Activated CD4-positive, alpha-beta T cell treated with anti-CD3 and anti-CD28 coated beads, Interleukin-2, amount 50 U/mL, for 48 hours (primary cell): ENCODE measurements at regions not wholly inside any gene's neighbourhood (a gene's known extent, or its start where the extent isn't known, plus 50 kb on each side); places are given as distances from the start of the nearest gene placed in this dataset.
"Not testable (repeated sequence)": the region's sequence is repeated elsewhere in the genome, so short reads cannot be mapped to it uniquely, and the experiment has no call there.

Source experiments
- DNase-seq, 2 experiments: peaks; one replicate each; pipeline ENCODE4 v3.0.0-alpha.2; 2020

DNA sequence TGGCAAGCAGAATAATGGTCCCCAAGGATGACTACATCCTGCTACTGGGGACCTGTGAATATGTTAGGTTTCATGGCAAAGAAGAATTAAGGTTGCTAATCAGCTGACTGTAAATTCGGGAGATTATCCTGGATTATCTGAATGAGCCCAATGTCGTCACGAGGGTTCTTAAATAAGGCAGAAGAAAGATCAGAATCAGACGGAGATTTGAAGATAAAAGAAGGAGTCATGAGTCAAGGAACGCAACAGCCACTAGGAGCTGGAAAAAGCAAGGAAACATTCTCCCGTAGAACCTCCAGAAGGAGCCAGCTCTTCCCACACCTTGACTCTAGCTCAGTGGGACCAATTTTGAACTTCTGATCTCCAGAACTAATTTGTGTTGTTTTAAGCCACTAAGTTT lies 82.9 kb upstream of the APBB1IP start:
- DNase-seq = no peak

DNA sequence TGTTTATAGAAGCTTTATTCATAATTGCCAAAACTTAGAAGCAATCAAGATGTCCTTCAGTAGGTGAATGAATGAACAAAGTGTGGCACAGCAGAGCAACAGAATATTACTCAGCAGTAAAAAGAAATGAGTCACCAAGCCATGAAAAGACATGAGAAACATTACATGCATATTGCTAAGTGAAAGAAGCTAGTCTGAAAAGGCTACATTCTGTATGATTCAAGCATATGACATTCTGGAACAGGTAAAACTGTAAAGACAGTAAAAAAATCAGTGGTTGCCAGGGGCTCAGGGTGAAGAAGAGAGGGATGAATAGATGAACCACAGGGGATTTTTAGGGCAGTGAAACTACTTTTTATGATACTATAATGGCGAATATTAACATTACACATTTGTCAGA lies 80.9 kb upstream of the APBB1IP start:
- no peak for DNase-seq

DNA sequence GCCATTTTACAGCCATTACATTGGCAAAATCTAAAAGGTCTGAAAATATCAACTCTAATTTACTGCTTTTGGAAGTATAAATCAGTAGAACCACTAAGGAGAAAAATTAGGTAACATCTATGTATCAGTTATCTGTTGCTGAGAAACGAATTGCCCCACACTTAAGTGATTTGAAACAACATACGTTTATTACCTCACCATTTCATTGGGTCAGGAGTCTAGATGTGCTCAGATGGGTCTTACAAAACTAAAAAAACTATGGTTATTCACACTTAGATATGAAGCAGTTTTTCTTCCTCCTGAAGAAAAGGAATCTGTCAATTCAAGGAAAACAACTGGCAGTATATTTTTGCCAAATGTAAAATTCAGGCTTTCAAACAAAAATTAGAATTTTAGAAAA lies 80.1 kb upstream of the APBB1IP start:
- DNase-seq = no peak

DNA sequence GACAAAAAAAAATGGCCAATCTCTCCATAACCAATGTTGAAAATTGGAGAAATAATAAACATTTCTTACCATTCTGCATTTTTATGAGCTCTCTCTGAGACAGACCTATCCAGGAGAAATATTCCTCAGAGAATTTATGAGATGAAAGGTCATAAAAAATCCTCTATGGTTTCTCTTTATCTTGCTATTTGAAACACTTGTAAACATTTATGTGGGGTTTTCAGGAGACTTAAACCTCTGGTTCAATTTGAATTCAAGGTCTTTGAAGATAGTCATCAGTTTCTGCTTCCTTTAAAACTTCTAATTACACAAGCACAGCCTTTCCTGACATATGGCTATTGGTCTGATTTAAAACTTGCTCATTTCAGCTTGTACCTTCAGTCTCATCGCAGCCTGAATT lies 78.5 kb upstream of the APBB1IP start:
- DNase-seq = no peak

DNA sequence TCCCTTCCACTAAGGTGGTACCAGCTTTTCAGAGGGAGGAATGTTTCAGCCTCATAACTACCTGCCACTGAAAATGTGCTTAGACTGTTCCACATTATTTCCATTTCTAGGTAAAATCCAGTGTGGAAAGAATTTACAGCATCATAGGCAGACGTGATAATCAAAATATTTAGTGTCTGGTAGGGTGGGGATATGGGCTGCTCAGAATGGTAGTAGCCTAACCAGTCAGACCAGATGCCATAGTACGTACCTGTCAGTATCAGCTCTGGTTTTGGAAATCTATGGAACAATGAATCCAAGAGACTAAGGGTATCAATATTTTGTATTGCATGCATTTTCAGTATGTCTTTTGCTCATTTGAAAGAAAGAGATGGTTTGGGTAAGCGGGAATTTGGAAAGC lies 76.8 kb upstream of the APBB1IP start:
- DNase-seq = no peak

DNA sequence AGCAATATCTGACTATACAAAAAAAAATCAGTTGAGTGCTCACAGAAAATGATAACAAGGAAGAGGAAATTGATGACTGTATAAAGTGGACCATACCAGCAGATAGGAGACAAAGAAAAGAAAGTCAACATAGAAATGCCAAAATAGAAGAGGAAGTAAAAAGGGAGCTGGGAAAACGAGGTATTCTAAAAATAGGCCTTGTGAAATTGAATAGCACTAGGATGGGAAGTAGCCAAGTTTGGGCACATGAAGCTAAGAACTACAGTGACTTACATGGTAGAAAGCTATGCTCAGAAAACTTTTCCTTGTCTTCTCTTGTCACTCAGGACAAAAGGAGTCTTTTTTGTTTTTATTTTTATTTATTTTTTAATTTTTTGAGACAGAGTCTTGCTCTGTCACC lies 76.2 kb upstream of the APBB1IP start:
- DNase-seq = no peak

DNA sequence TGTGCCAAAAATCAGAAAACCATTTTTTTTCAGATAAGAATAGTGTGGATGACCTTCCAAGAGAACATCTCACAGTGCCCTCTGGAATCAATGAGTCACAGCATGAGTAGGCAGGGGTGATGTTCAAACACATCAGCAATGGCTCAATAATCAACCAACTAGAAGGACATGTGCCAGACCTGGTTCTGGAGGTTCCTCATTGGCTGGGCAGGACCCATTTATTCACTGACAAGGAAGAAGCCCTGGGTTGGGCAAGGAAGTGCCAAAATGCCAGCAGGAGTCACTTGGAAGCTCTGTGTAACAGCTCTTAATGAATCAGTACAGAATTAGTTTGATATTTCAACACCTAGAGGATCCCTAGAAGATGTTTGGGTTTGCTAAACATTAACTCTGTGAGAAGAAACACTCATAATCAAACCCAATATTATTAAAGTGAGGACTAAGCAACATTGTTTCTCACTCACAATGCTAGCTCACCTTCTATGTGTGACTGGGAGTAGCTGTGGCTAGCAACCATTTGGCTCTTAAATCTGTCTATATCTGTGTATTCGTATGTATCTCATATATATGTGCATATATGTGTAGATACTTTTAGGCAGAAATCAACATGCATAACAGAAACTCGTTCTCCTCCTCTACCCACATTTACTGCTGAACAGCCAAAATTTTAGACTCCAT lies 72.3 kb upstream of the APBB1IP start:
- no peak for DNase-seq

DNA sequence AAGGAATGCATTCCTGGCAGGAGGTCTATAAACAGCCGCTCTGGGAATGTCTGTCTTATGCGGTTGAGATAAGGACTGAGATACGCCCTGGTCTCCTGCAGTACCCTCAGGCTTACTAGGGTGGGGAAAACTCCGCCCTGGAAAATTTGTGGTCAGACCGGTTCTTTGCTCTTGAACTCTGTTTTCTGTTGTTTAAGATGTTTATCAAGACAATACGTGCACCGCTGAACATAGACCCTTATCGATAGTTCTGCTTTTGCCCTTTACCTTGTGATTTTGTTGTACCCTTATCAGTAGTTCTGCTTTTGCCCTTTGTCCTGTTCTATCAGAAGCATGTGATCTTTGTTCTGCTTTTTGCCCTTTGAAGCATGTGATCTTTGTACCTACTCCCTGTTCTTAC lies 71.1 kb upstream of the APBB1IP start:
- DNase-seq = not testable (repeated sequence)

DNA sequence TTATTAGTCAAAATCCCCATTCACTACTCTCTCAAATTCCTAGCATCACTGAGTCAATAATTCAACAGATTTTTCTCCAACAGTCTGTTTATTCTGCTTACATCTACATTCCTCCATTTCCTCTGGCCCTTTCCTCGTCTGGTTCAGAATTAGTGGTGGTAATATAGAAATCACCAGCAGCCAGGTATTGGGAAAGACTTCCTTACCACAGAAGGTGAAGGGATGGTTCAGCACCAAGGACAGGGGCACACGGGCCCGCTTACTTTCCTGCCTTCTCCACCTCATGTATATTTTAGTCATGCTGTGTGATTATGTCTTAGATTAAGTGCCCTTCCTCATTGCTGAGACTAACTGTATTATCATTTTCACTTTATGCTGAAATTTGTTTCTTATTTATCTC lies 70.4 kb upstream of the APBB1IP start:
- peak; percentile 45 to 50 for DNase-seq

DNA sequence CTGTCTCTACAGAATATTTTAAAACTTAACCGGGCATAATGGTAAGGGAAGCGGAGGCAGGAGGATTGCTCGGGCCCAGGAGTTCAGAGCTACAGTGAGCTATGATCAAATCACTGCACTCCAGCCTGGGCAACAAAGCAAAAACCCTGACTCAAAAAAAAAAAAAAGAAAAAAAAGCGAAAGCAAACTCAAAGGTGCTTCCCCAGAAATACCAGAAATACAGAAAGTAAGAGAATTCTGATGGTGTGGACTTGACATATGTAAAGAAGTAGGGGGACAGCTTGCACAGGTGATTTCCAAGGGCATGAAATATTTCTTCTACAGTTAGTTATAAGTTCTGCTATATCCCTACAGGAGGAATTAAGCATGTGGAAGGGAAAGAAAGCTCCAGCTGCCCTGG lies 69.7 kb upstream of the APBB1IP start:
- no peak for DNase-seq

DNA sequence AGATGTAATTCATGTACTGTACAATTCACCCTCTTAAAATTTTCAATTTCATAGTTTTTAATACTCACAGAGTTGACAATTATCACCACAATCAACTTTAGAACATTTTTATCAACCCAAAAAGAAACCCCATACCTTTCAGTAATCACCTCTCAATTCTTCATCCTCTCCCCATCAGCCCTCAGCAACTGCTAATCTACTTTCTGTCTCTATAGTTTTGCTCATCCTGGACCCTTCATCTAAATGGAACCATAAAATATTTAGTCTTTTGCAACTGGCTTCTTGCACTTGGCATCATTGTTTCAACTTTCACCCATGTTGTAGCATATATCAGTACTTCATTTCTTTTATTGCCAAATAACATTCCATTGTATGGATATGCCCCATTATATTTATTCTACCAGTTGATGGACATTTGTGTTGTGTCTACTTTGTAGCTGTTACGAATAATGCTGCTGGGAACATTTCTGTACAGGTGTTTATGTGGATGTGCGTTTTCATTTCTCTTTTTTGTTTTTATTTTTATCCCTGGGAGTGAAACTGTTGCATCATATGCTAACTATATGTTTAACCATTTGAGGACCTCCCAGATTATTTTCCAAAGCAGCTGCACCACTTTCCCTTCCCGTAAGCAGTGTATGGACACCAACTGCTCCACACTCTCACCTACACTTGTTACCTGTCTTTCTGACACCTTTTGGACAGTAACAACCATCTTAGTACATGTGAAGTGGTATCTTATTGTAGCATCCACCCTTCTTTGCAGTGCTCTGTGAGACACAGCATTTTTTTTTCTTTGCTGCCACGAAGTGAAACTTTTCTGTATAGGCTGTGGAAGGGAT lies 65.4 kb upstream of the APBB1IP start:
- no peak for DNase-seq

DNA sequence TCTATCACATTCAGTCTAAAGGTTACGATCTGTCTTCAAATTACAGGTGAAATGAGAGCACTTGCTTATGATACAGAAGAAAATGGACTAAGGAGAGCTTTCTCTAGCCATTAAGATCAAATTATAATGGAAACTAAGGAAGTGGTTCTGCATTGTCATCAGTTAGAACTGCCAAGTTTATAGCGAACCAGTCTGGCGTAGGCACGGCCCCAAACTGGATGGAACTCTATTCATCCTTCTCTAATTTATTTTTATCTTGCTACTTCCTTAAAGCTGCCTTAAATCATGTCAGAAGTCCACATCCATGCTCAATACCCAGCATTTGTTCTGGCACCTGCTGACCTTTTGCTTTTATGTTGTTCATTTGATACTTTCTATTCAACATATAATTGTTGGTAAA lies 63.7 kb upstream of the APBB1IP start:
- no peak for DNase-seq

DNA sequence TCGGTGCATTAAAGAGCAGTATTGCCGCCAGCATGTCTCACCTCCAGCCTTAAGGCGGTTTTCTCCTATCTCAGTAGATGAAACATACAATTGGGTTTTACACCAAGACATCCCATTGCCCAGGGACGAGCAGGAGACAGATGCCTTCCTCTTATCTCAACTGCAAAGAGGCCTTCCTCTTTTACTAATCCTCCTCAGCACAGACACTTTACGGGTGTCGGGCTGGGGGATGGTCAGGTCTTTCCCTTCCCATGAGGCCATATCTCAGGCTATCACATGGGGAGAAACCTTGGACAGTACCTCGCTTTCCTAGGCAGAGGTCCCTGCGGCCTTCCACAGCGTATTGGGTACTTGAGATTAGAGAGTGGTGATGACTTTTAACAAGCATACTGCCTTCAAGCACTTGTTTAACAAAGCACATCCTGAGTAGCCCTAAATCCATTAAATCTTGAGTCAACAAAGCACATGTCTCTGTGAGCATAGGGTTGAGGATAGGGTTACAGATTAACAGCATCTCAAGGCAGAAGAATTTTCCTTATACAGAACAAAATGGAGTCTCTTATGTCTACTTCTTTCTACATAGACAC lies 60.8 kb upstream of the APBB1IP start:
- not testable (repeated sequence) for DNase-seq

DNA sequence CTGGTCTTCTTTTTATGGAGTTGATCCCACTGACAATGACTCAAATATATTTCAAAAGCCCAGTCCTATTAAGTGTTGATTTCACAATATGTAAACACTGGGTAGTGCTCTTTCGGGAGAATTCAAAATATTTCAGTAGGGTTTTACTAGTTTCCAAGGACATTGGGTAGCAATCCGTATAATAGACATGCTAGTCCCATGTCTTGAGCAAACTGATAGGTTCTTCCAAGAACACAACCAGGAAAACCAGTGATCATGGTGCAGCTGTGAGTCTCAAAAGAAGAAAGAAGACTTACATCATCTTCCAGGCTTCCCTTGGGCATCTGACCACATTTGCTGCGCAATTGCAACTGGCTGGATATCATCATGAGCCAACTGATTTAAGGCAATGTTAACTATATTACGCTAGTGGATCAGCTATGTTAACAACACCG lies 59.3 kb upstream of the APBB1IP start:
- DNase-seq = no peak

DNA sequence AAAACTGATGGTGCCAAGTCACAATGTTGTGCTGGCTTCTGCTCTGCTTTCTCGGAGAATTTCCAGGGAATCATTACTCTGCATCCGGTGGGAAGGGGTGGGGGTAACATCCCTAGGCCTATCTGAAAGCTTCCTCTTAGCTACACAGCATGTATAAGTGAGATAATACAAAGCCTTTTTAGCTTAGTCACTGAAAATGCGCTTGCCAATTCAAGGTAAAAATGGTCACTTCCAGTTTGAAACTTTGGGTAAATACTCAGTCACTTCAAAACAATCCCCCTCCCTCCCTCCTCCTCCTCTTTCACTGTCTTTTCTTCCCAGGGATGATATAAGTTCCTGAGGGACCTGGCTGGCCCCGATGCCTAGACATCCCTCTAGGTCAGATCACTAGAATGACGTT lies 57.3 kb upstream of the APBB1IP start:
- DNase-seq = no peak

DNA sequence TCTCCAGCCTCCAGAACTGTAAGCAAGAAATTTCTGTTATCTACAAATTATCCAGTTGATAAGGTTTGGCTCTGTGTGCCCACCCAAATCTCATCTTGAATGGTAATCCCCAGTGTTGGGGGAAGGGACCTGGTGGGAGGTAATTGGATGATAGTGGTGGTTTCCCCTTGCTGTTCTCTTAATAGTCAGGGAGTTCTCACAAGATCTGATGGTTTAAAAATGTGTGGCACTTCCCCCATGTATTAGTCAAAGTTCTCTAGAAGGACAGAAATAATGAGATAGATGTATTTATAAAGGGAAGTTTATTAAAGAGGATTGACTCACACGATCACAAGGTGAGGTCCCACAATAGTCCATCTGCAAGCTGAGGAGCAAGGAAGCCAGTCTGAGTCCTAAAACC lies 56.2 kb upstream of the APBB1IP start:
- no peak for DNase-seq

DNA sequence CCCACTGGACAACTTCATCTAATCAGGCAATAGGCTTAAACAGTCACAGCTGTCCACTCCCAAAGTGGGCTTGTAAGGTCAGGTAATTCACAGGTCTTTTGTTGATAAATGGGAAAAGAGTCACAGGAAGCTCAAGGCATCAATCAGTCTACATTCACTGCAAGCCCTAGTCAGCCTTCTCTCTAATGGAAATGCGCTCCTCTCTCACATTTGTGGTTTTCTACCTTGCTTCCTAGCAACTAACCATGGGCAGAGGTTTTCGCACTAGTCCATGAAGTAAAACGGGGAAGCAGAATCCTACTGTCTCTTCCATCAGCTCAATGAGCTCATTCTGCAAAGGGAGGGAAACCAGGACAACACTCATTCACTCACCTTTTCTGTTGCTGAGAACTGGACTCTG lies 53.5 kb upstream of the APBB1IP start:
- no peak for DNase-seq

DNA sequence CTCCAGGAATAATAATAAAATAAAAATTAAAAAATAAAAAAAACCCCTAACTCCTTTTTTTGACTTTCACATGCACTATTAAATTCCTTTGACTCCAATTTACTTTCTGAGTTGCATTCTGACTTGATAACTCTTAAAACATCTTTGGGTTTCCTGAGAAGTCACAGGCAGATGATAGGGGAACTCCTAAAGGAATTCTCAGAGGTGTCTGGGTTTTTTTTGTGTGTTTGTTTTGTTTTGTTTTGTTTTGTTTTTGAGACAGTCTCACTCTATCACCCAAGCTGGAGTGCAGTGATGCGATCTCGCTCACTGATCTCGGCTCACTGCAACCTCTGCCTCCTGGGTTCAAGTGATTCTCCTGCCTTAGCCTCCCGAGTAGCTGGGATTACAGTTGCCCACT lies 52.7 kb upstream of the APBB1IP start:
- DNase-seq = no peak

DNA sequence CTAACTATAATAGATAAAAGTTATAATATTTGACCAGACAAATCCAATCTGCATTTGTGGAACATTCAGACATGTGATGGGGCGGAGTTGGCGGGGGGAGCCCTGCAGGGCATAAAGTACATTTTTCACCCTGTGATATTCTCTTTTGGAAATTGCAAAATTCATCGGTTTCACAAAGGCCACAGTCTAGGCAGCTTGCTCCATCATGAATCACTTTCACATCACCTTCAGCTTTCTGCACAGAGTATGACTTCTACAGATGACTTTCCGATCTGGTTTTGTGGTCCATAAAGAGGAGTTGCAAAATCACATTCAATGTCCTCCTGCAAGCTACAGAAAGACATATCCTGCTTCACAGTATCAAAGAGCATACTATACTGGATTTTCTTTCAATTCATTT lies 51.4 kb upstream of the APBB1IP start:
- no peak for DNase-seq
